Aorta (tissue), 5 donors: ENCODE measurements at regions not wholly inside any gene's neighbourhood (a gene's known extent, or its start where the extent isn't known, plus 50 kb on each side); places are given as distances from the start of the nearest gene placed in this dataset.
"Not testable (repeated sequence)": the region's sequence is repeated elsewhere in the genome, so short reads cannot be mapped to it uniquely, and the experiment has no call there.

Experiments used
- ATAC-seq: fragments of 200-7000 bp; cut with Tn5 transposase; one replicate; pipeline ENCODE4 v1.9.1; 2022; ENCODE audit warnings: moderate library complexity; ENCODE audit not compliant: low FRiP score
- DNase-seq, 2 donors: peaks; one replicate each; pipeline ENCODE4 v3.0.0-alpha.2; 2020
- H3K27ac ChIP-seq, 2 donors: one replicate each; pipeline ENCODE4 v1.5.1; 2013; ENCODE audit warnings: low read length in 2 of 2, mild to moderate bottlenecking in 2 of 2, moderate library complexity in 2 of 2, control low read depth in 1 of 2, inconsistent platforms in 1 of 2, low read depth in 1 of 2
- H3K27me3 ChIP-seq, 2 donors: one replicate each; pipeline ENCODE4 v1.6.1; 2013; ENCODE audit warnings: control low read depth in 1 of 2, low read length in 1 of 2, mild to moderate bottlenecking in 1 of 2, moderate library complexity in 1 of 2; ENCODE audit not compliant: insufficient read depth in 2 of 2, control insufficient read depth in 1 of 2
- H3K36me3 ChIP-seq, 2 donors: one replicate each; pipeline ENCODE4 v1.6.1; 2013; ENCODE audit warnings: control low read depth in 1 of 2, low read length in 1 of 2, mild to moderate bottlenecking in 1 of 2; ENCODE audit not compliant: insufficient read depth in 2 of 2, control insufficient read depth in 1 of 2
- H3K4me1 ChIP-seq, 2 donors: one replicate each; pipeline ENCODE4 v1.6.1; 2013; ENCODE audit warnings: low read length in 2 of 2, control low read depth in 1 of 2, mild to moderate bottlenecking in 1 of 2, moderate library complexity in 1 of 2; ENCODE audit not compliant: insufficient read depth in 2 of 2, control insufficient read depth in 1 of 2
- H3K4me3 ChIP-seq, 2 donors: one replicate each; pipeline ENCODE4 v1.5.1; 2013; ENCODE audit warnings: low read length in 2 of 2, control low read depth in 1 of 2, mild to moderate bottlenecking in 1 of 2
- H3K9me3 ChIP-seq: one replicate; pipeline ENCODE4 v1.6.1; 2013; ENCODE audit warnings: mild to moderate bottlenecking, low read length; ENCODE audit not compliant: control insufficient read depth
- WGBS, 2 donors: extraction: QIAGEN DNeasy Blood & Tissue Kit; methylation state at CpG; one replicate each; pipeline ENCODE4 v1.1.7; 2013; 5-methylcytosine and 5-hydroxymethylcytosine counted together
- intact Hi-C, 2 donors: fragments of 100-400 bp; cut with DNase I; formaldehyde crosslinking; loops; one replicate each; pipeline versions ENCODE4 v1.14.2 to v1.15.0; 2022
- donor health status: healthy with polysubstance abuse.
- donor health status: Bipolar disorder and iron deficiency.
- donor health status: DM: no; HTN: no; CAD: no.
- donor health status: DM: no; HTN: no; CAD: no.
- donor health status: DM: yes; HTN: yes; CAD: no.

- H3K4me1 ChIP-seq, H3K9me3 ChIP-seq, ATAC-seq, H3K27me3 ChIP-seq, H3K4me3 ChIP-seq, intact Hi-C loops, DNase-seq, H3K36me3 ChIP-seq, H3K27ac ChIP-seq: not testable (repeated sequence)
- WGBS, 2 donors: 92 to 98% methylated on average over 4 of the region's 4 CpGs
Observed at GRCh38 chr4:66746918-66747317, 798.4 kb downstream of the CENPC start.

GRCh38 chr4:66741081-66741480 lies 804.2 kb downstream of the CENPC start:
- Histone ChIP-seq H3K4me3 (no peak overlapping the region), H3K36me3 (no peaks in the 10 kb centered on the region), H3K27ac (no peak overlapping the region), H3K9me3 (no peaks in the 10 kb centered on the region), H3K4me1 (no peaks in the 10 kb centered on the region), H3K27me3 (no peaks in the 10 kb centered on the region)
- intact Hi-C loops: no loop called here
- ATAC-seq (no peak), DNase-seq (no peak)
- WGBS, 2 donors: 40 to 64% methylated on average over 2 of the region's 2 CpGs

GRCh38 chr4:66736606-66737005 lies 808.7 kb downstream of the CENPC start:
- Histone ChIP-seq H3K4me1 (no peaks in the 10 kb centered on the region), H3K27me3 (no peaks in the 10 kb centered on the region), H3K4me3 (no peak overlapping the region), H3K36me3 (no peaks in the 10 kb centered on the region), H3K27ac (no peak overlapping the region), H3K9me3 (no peaks in the 10 kb centered on the region)
- DNase-seq (no peak), ATAC-seq (no peak)
- whole genome bisulfite sequencing, 2 donors: 47 to 53% methylated on average over 3 of the region's 3 CpGs
- intact Hi-C loops: no loop called here

GRCh38 chr4:66728280-66728679 lies 817.0 kb downstream of the CENPC start:
- intact Hi-C loops: no loop called here
- 42 to 48% methylated on average over 2 of the region's 2 CpGs for WGBS, 2 donors
- no peak for ATAC-seq

GRCh38 chr4:66712301-66712921 lies 832.9 kb downstream of the CENPC start:
- H3K27me3 ChIP-seq, ATAC-seq, H3K9me3 ChIP-seq, intact Hi-C loops, H3K36me3 ChIP-seq, H3K4me3 ChIP-seq, H3K27ac ChIP-seq, H3K4me1 ChIP-seq, DNase-seq: not testable (repeated sequence)
- WGBS, 2 donors: 94 to 96% methylated on average over 29 to 30 of the region's 30 CpGs

More at GRCh38 chr4:66728280-66728679, 817.0 kb downstream of the CENPC start:
- Histone ChIP-seq H3K4me1 (no peaks in the 10 kb centered on the region), H3K9me3 (no peaks in the 10 kb centered on the region), H3K27me3 (no peaks in the 10 kb centered on the region), H3K4me3 (no peak overlapping the region), H3K27ac (no peak overlapping the region), H3K36me3 (no peaks in the 10 kb centered on the region)
- DNase-seq: no peak

- Histone ChIP-seq H3K4me1 (no peaks in the 10 kb centered on the region), H3K4me3 (no peak overlapping the region), H3K9me3 (no peaks in the 10 kb centered on the region), H3K27ac (no peak overlapping the region), H3K27me3 (no peaks in the 10 kb centered on the region), H3K36me3 (no peaks in the 10 kb centered on the region)
- no peak for DNase-seq
- no peak for ATAC-seq
- WGBS, 2 donors: 87 to 88% methylated on average over 2 of the region's 2 CpGs
- intact Hi-C loops: no loop called here
Observed at GRCh38 chr4:66704243-66704642, 841.1 kb downstream of the CENPC start.

GRCh38 chr4:66694739-66695138 lies 850.6 kb downstream of the CENPC start:
- H3K27ac ChIP-seq: no peak overlapping the region
- no peaks in the 10 kb centered on the region for H3K9me3 ChIP-seq
- no peaks in the 10 kb centered on the region for H3K36me3 ChIP-seq
- H3K4me1 ChIP-seq: no peaks in the 10 kb centered on the region
- intact Hi-C loops: no loop called here
- H3K27me3 ChIP-seq: no peaks in the 10 kb centered on the region
- no peak overlapping the region for H3K4me3 ChIP-seq
- DNase-seq: no peak
- no peak for ATAC-seq
- WGBS, 2 donors: 76 to 77% methylated on average over 3 of the region's 3 CpGs

GRCh38 chr4:66693694-66694093 lies 851.6 kb downstream of the CENPC start:
- Histone ChIP-seq H3K4me1 (no peaks in the 10 kb centered on the region), H3K4me3 (no peak overlapping the region), H3K9me3 (no peaks in the 10 kb centered on the region), H3K27me3 (no peaks in the 10 kb centered on the region), H3K27ac (no peak overlapping the region), H3K36me3 (no peaks in the 10 kb centered on the region)
- 13 to 23% methylated on average over 1 of the region's 1 CpG for WGBS, 2 donors
- intact Hi-C loops: no loop called here
- DNase-seq: no peak
- ATAC-seq: no peak

GRCh38 chr4:66691101-66691500 lies 854.2 kb downstream of the CENPC start:
- no peak overlapping the region for H3K4me3 ChIP-seq
- H3K27me3 ChIP-seq: no peaks in the 10 kb centered on the region
- no peaks in the 10 kb centered on the region for H3K4me1 ChIP-seq
- ATAC-seq (no peak), DNase-seq (no peak)
- WGBS, 2 donors: 33 to 43% methylated on average over 4 of the region's 4 CpGs
- H3K36me3 ChIP-seq: no peaks in the 10 kb centered on the region
- H3K9me3 ChIP-seq: no peaks in the 10 kb centered on the region
- intact Hi-C loops: no loop called here
- H3K27ac ChIP-seq: no peak overlapping the region
